NCI-H524 treated with DMSO at 0.1 percent for 48 hours (cell line): ENCODE measurements at regions not wholly inside any gene's neighbourhood (a gene's known extent, or its start where the extent isn't known, plus 50 kb on each side); places are given as distances from the start of the nearest gene placed in this dataset.

Experiments used
- DNase-seq: peaks from one replicate; lab custom pipeline; 2025; lab: John Stamatoyannopoulos, UW

GRCh38 chr12:69096669-69097335, 142.6 kb upstream of the CPSF6 start:
- no peak for DNase-seq

- DNase-seq = no peak
Observed at GRCh38 chr12:69097619-69098368, 141.6 kb upstream of the CPSF6 start.

- DNase-seq = no peak
Observed at GRCh38 chr12:69099201-69099837, 140.1 kb upstream of the CPSF6 start.

GRCh38 chr12:69101505-69101904, 137.9 kb upstream of the CPSF6 start:
- DNase-seq = no peak

GRCh38 chr12:69102856-69103255, 136.5 kb upstream of the CPSF6 start:
- DNase-seq = no peak

GRCh38 chr12:69105101-69105962, 134.0 kb upstream of the CPSF6 start:
- DNase-seq = peak; percentile 85

- DNase-seq = no peak
Observed at GRCh38 chr12:69106482-69107118, 132.8 kb upstream of the CPSF6 start.

- DNase-seq = no peak
Observed at GRCh38 chr12:69107541-69107940, 131.8 kb upstream of the CPSF6 start.

- DNase-seq = no peak
Observed at GRCh38 chr12:69108037-69108436, 131.3 kb upstream of the CPSF6 start.

GRCh38 chr12:69112616-69113015, 126.8 kb upstream of the CPSF6 start:
- no peak for DNase-seq

- no peak for DNase-seq
Observed at GRCh38 chr12:69115099-69115498, 124.3 kb upstream of the CPSF6 start.

GRCh38 chr12:69115951-69116350, 123.4 kb upstream of the CPSF6 start:
- DNase-seq = no peak

- DNase-seq = no peak
Observed at GRCh38 chr12:69117566-69118266, 121.7 kb upstream of the CPSF6 start.

GRCh38 chr12:69118516-69118915, 120.9 kb upstream of the CPSF6 start:
- no peak for DNase-seq

GRCh38 chr12:69119770-69120169, 119.6 kb upstream of the CPSF6 start:
- no peak for DNase-seq

GRCh38 chr12:69120354-69120753, 119.0 kb upstream of the CPSF6 start:
- no peak for DNase-seq

- no peak for DNase-seq
Observed at GRCh38 chr12:69123311-69123710, 116.1 kb upstream of the CPSF6 start.

- DNase-seq = no peak
Observed at GRCh38 chr12:69123919-69124638, 115.3 kb upstream of the CPSF6 start.

- no peak for DNase-seq
Observed at GRCh38 chr12:69129017-69129416, 110.4 kb upstream of the CPSF6 start.

GRCh38 chr12:69129564-69129963, 109.8 kb upstream of the CPSF6 start:
- DNase-seq = no peak
